Sigmoid colon (tissue), 3 donors: ENCODE measurements at regions not wholly inside any gene's neighbourhood (a gene's known extent, or its start where the extent isn't known, plus 50 kb on each side); places are given as distances from the start of the nearest gene placed in this dataset.

ENCODE experiments used
- CTCF ChIP-seq, 4 experiments: fragments of 450-650 bp in 3 of 4; fragments of 200-600 bp in 1 of 4; IDR thresholded peaks; one replicate each; pipeline ENCODE4 v1.5.1; 2016 to 2019; ENCODE audit warnings: antibody characterized with exemption in 4 of 4, mild to moderate bottlenecking in 3 of 4, moderate library complexity in 2 of 4
- POLR2A ChIP-seq, 2 donors: fragments of 450-650 bp; IDR thresholded peaks; one replicate each; pipeline ENCODE4 v1.6.1; 2016; ENCODE audit warnings: antibody characterized with exemption in 2 of 2, mild to moderate bottlenecking in 2 of 2, moderate library complexity in 2 of 2

DNA sequence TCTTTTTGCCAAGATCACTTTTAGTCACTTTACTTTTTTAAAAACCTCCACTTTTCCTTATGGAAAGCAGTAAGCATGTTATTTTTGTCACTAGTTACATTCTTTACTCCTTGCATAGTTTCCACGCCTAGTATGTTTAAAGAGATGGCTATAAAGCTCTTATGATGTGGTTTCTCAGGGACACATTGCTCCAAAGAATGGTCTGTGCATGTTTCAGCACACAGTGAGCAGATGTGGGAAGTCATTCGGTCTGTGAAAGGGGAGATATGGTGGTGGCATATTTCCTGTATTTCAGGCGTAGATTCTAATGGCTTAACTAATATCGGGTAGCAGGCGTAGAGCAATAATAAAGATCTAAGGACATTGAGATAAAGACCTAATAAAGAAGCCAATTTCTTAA, 180.7 kb downstream of the SLITRK6 start:
- TF ChIP-seq CTCF (IDR thresholded peaks at IDR 0.05): no peak
- no peak for TF ChIP-seq POLR2A (IDR thresholded peaks at IDR 0.05)
